BE2C (cell line): ENCODE measurements at regions not wholly inside any gene's neighbourhood (a gene's known extent, or its start where the extent isn't known, plus 50 kb on each side); places are given as distances from the start of the nearest gene placed in this dataset.

Experiments
- DNase-seq: peaks from one replicate; pipeline ENCODE4 v3.0.0-alpha.2; 2020
- H3K27me3 ChIP-seq: fragments of 250-450 bp; sonication (Bioruptor Pico); 2 replicates; pipeline ENCODE4 v1.5.1; 2020; ENCODE audit warnings: mild to moderate bottlenecking
- H3K36me3 ChIP-seq: fragments of 250-450 bp; sonication (Bioruptor Pico); 2 replicates; pipeline ENCODE4 v1.5.1; 2020; ENCODE audit warnings: mild to moderate bottlenecking
- H3K4me1 ChIP-seq: fragments of 250-450 bp; sonication (Bioruptor Pico); 2 replicates; pipeline ENCODE4 v1.5.1; 2020
- H3K4me3 ChIP-seq: 2 replicates; pipeline ENCODE4 v1.5.1; 2011; ENCODE audit warnings: low read depth, low read length
- H3K9me3 ChIP-seq: fragments of 250-450 bp; sonication (Bioruptor Pico); 2 replicates; pipeline ENCODE4 v1.5.1; 2020
- CTCF ChIP-seq: IDR thresholded peaks from 2 replicates; pipeline ENCODE4 v1.5.1; 2012; ENCODE audit warnings: mild to moderate bottlenecking, low read depth, low read length

DNA sequence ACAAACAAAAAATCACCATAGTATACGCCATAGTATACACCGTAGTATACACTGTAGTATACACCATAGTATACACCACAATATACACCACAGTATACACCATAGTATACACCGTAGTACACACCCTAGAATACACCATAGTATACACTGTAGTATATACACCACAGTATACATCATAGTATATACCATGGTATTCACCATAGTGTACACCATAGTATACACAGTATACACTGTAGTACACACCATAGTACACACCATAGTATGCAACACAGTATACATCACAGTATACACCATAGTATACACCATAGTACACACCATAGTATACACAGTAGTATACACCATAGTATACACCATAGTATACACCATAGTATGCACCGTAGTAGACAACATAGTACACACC, 157.6 kb upstream of the ADARB2 start:
- Histone ChIP-seq H3K9me3 (no peaks in the 10 kb centered on the region), H3K27me3 (no peaks in the 10 kb centered on the region), H3K4me3 (no peak overlapping the region), H3K36me3 (no peaks in the 10 kb centered on the region), H3K4me1 (no peaks in the 10 kb centered on the region)
- TF ChIP-seq CTCF, result no peak
- DNase-seq, result no peak

- Histone ChIP-seq H3K27me3 (no peaks in the 10 kb centered on the region), H3K36me3 (no peaks in the 10 kb centered on the region), H3K4me3 (no peak overlapping the region), H3K9me3 (no peaks in the 10 kb centered on the region), H3K4me1 (no peaks in the 10 kb centered on the region)
- DNase-seq, result no peak
- TF ChIP-seq CTCF, result no peak
Measured at GRCh38 chr10:1893941-1894340, 156.6 kb upstream of the ADARB2 start.

- no peak for TF ChIP-seq CTCF
- no peaks in the 10 kb centered on the region for H3K4me1 ChIP-seq
- H3K9me3 ChIP-seq, result no peaks in the 10 kb centered on the region
- H3K36me3 ChIP-seq, result no peaks in the 10 kb centered on the region
- DNase-seq, result no peak
- H3K4me3 ChIP-seq, result no peak overlapping the region
- H3K27me3 ChIP-seq, result no peaks in the 10 kb centered on the region
Measured at GRCh38 chr10:1886039-1886438, 148.7 kb upstream of the ADARB2 start.

- TF ChIP-seq CTCF, result no peak
- no peaks in the 10 kb centered on the region for H3K27me3 ChIP-seq
- no peak for DNase-seq
Measured at GRCh38 chr10:1882728-1883127, 145.4 kb upstream of the ADARB2 start.

GRCh38 chr10:1882180-1882579, 144.9 kb upstream of the ADARB2 start:
- TF ChIP-seq CTCF, result no peak
- no peak for DNase-seq
- Histone ChIP-seq H3K27me3 (no peaks in the 10 kb centered on the region), H3K4me3 (no peak overlapping the region), H3K9me3 (no peaks in the 10 kb centered on the region), H3K36me3 (no peaks in the 10 kb centered on the region), H3K4me1 (no peaks in the 10 kb centered on the region)

More at GRCh38 chr10:1882728-1883127, 145.4 kb upstream of the ADARB2 start:
- Histone ChIP-seq H3K9me3 (no peaks in the 10 kb centered on the region), H3K36me3 (no peaks in the 10 kb centered on the region), H3K4me1 (no peaks in the 10 kb centered on the region), H3K4me3 (no peak overlapping the region)

DNA sequence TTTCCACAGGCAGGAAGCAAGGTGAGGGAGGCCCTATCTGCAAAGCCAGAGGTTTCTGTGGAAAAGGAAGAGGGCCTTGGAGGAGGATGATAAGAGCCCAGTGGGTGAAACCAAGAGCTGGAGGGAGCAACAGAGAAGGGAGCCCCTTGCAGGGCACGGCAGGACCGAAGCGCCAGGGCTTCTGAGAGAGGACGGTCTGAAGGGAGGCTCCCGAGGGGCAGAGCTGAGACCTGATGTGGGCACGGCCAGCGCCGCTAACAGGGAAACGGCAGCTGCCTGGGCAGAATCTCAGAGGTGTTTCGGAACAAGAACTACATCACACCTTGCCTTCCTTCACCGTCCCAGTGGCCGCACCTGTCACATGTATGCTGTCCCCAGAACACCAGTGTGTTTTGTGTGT, 144.3 kb upstream of the ADARB2 start:
- DNase-seq, result no peak
- no peaks in the 10 kb centered on the region for H3K27me3 ChIP-seq
- H3K4me1 ChIP-seq, result no peaks in the 10 kb centered on the region
- no peak for TF ChIP-seq CTCF
- H3K9me3 ChIP-seq, result no peaks in the 10 kb centered on the region
- H3K4me3 ChIP-seq, result no peak overlapping the region
- H3K36me3 ChIP-seq, result no peaks in the 10 kb centered on the region
